ENCODE measurements at regions not wholly inside any gene's neighbourhood (a gene's known extent, or its start where the extent isn't known, plus 50 kb on each side); places are given as distances from the start of the nearest gene placed in this dataset.
"Not testable (repeated sequence)": the region's sequence is repeated elsewhere in the genome, so short reads cannot be mapped to it uniquely, and the experiment has no call there.

- no peak for DNase-seq
Observed at GRCh38 chr13:109426690-109426990, 359.7 kb downstream of the IRS2 start.

DNA sequence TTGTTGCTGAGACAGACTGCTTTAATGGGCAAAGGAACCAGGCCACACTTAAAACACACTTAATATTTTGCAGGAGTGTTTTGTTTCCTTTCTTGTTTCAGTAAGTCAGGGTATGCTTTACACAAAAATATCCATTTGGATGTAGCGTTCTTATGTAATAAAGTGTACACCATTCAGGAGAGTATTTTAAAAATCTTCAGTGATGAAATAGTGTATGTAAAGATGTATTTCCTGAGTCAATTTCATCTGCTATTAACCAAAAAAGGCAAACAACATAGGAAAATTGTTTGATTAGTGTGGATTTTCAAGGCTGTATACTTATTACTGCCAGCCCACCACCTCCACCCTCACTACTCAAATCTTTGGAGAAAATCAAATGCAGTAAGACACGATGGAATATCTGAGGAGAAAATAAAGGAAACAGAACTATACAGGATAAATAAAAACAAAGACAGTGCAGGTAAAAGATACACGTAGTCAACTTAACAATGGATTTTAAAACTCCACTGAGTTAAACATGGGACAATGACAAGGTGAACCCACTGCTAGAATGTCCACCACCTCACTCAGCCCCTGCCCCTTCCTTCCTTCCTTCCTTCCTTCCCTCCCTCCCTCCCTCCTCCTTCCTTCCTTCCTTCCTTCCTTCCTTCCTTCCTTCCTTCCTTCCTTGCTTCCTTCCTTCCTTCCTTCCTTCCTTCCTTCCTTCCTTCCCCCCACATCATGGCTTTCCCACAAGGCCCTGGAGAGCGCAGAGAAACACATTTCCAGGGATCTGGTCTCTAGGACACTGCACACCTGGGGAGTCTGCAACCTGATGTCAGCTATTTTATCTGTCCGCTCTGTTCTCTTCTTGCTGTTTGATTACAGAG, 360.3 kb downstream of the IRS2 start:
- no peak for DNase-seq

- DNase-seq, result no peak
Observed at GRCh38 chr13:109422161-109422560, 364.2 kb downstream of the IRS2 start.

DNA sequence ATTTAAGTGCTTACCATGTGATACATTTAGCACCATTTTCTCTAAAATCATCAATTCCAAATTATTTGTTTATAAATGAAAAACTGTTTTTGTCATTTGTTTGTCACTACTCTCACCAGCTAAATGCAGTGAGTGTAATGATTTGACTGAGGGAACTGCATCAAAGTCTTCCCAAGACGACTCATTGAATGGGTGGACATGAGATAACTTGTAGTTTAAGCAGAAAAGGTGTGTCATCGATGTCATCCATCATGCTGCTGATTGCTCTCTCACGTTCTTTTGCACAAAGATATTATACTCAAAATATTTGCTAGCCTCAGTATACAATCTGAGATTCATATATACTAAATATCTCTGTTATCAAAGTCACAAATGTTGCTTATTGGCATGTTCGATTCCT, 366.5 kb downstream of the IRS2 start:
- DNase-seq, result no peak

DNA sequence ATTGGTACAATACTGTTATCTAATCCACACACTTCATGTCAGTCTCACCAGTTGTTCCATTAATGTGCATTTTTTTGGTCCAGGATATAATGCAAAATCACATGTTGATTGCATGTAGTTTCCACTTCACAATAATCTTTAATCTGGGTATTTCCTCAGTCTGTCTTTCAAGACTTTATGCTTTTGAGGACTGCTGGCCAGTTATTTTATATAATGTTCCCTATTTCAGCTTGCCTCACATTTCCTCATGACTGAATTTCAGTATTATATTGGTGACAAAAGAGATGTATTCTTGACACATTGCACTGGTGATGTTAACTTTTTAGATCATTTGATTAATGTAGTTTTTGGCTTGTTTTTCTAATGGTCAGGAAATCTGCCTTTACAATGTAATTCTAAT, 368.3 kb downstream of the IRS2 start:
- DNase-seq, result no peak

GRCh38 chr13:109416001-109416400, 370.4 kb downstream of the IRS2 start:
- DNase-seq, result no peak

GRCh38 chr13:109415057-109415456, 371.3 kb downstream of the IRS2 start:
- no peak for DNase-seq

- no peak for DNase-seq
Observed at GRCh38 chr13:109412283-109412901, 374.0 kb downstream of the IRS2 start.

- no peak for DNase-seq
Observed at GRCh38 chr13:109410868-109411267, 375.5 kb downstream of the IRS2 start.

DNA sequence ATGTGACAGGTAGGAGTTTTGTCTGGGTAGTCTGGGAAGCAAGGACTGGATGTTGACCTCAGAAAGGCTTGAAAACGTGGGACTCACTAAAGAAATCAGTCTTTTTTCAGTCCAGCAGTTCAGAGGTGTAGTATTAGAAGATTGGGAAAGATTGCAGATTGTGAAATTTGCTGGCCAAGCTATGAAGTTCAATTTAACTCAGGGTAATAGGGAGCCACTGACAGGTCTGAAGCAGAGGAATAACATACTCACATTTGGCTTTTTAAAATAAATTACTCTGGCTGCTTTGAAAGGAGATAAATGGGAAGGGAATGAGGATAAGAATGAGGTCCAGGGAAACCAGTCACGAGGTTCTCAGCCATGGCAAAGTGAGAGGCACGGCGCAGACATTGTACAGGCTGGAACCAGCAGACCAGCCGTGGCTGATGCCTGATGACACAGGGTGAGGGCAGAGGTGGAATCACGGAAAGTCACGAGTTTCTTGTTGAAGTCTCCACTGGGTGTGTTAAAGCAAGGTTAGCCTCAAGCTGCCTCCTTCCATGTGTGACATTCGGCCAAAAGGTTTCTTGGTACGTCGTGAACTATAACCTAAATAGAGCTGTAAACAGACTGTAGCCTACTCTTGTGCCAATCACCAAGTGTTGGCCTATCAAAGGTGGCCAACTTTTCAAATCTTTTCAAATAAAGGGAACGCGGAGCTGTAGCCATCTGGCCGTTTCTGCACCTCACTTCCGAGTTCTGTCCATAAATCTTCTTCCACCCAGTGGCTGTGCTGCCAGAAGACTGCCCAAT, 377.6 kb downstream of the IRS2 start:
- no peak for DNase-seq

DNA sequence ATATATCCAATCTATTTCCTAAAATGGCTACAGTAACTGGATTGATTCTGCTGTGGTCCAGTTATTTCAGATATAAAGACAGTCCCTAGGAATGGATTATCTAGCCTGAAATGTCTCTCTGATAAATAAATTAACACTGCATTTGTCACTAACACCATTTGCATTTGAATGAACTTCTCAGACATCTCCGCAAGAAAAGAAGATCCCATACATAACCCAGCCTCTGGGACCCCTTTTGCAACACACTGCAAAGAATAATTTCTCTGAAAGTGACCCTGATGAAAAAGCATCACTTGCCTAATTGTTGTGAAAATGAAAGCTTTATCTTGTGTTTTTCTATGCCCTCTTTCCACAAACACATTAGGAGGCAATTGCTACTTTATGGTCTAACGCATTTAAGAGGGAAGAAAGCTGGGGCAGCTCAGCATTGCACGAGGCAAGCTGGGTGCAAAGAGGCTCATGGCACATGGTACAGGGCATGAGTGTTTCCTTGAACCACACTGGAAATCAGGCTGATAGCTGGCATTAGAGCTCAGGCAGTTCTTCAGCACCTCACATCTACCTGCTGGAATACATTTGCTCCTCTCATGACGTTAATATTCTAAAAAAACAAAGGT, 379.9 kb downstream of the IRS2 start:
- DNase-seq, result no peak

- no peak for DNase-seq
Observed at GRCh38 chr13:109403012-109403421, 383.4 kb downstream of the IRS2 start.

DNA sequence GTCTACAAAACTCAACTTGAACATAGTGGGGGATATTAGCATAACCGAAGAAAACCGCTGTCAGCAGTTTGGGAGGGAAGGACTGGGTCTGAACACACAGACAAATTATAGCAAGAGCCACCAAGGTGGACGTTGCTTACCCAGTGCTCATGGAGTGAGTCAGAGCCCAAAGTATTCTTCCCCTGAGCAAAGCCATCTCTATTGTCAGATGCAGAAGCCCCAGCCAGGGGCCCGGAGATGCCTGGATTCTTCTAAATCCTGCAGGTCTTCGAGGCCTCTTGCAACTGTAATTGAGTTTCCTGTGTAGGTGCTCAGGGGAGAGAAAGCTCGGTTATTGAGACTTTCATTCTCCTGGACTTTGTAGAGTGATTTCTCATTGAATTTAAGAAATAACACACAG, 384.5 kb downstream of the IRS2 start:
- DNase-seq, result no peak

DNA sequence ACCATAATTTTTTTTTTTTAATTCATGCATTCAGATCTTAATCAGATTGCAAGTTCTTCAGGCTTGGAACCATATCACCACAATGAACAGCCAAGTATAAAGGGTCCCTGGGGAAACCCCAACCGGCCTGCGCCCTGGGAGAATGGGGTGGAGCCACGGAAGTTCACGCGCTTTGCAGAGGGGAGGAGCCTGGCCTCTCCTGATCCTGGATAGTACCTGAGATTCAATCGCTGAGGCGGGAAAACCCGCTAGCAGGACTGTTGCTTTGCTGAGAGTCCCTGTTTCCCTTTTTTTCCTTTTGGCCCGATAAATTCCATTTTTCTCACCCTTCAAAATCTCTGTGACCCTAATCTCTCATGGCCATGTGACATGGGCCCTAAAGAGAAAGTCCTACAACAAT, 385.1 kb downstream of the IRS2 start:
- DNase-seq, result no peak

DNA sequence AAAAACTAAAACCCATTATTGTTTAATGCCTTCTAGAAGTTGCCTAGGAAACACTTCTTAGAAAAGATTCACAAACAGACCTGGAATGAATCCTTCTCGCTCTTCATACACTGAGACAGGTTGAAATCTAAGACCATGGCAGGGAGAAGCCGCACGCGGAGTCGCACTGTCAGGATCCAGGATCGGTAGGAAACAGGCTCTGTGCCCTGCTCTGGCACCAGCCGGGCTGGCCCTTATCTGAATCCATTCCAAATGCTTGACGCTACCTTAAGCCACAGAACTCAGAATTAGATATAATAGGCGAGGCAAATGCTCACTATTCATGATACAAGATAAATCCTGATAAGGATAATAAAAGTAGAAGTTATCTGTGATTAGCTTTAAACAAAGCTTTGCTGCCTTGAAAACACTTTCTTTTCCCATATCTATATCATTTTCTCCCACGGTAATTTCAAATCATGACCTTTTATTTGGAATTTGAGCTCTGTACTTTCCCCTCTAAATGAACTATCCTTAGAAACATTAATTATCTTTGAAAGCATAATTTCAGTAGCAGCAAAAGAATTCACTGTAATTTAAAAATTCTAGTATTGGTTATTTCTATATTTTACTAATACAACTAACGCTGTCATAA, 385.6 kb downstream of the IRS2 start:
- no peak for DNase-seq

- no peak for DNase-seq
Observed at GRCh38 chr13:109400209-109400608, 386.2 kb downstream of the IRS2 start.

GRCh38 chr13:109398071-109398470, 388.3 kb downstream of the IRS2 start:
- not testable (repeated sequence) for DNase-seq

DNA sequence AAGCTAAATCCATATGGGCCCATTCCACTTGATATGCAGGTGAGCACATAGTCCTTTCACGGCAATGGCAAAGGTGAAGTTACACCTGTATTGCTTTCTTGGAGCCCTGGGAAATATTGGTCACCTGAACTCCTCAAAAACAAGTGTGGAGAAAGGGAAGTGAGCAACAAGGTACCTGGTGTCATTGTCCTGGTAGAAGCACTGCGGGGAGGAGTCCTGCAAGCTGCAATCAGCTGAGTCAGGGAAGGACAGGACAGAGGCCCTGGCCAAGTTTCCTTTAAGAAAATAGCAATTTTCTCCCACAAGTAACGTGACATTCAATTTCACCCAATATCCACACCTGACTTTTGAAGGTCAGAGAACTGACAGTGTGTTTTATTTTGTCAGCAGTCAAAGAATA, 389.1 kb downstream of the IRS2 start:
- no peak for DNase-seq

GRCh38 chr13:109396266-109396665, 390.1 kb downstream of the IRS2 start:
- DNase-seq, result no peak

GRCh38 chr13:109395014-109395413, 391.4 kb downstream of the IRS2 start:
- no peak for DNase-seq

DNA sequence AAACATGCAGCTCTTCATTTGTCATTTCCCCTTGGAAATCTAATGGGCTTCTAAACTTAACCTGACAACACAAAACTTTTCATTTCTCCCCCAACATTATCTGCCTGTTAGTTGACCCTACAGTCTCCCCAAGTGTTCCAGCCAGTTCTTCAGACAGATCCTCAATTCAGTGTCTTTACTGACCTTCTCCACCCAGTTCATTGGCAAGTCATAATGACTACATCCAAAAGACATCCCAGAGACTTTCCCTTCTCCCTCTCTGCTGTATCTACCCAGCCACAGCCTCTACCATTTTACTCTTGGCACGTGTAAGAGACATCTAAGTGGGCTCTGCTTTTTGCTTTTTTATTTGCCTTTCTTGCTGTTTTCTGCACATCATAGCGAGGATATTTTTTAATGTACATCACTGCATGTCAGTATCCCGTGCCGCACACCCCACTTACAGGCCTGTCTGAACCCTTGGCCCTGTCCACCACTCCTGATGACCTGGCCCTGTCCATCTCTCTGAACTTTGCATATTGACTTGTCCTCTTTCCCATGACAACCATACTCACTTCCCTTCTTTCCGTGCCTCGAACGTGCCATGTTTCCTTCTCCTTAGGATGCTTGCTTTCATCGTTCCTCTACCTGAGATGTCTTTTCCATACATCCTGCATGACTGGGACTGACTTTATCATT, 391.9 kb downstream of the IRS2 start:
- no peak for DNase-seq

GRCh38 chr13:109393045-109393444, 393.3 kb downstream of the IRS2 start:
- no peak for DNase-seq

All from NCI-H1436 treated with DMSO at 0.1 percent for 48 hours (cell line).